IPS-18a (cell line): ENCODE measurements at regions not wholly inside any gene's neighbourhood (a gene's known extent, or its start where the extent isn't known, plus 50 kb on each side); places are given as distances from the start of the nearest gene placed in this dataset.

Experiments used
- H3K27ac ChIP-seq: one replicate; pipeline ENCODE4 v1.5.1; 2013; ENCODE audit warnings: low read length
- H3K27me3 ChIP-seq: one replicate; pipeline ENCODE4 v1.6.1; 2013; ENCODE audit warnings: mild to moderate bottlenecking, low read length; ENCODE audit not compliant: control insufficient read depth, insufficient read depth
- H3K36me3 ChIP-seq: one replicate; pipeline ENCODE4 v1.6.1; 2013; ENCODE audit warnings: low read depth, low read length; ENCODE audit not compliant: control insufficient read depth
- H3K4me1 ChIP-seq: one replicate; pipeline ENCODE4 v1.6.1; 2013; ENCODE audit warnings: low read depth, low read length; ENCODE audit not compliant: control insufficient read depth
- H3K4me3 ChIP-seq: one replicate; pipeline ENCODE4 v1.5.1; 2013; ENCODE audit warnings: low read length
- H3K9ac ChIP-seq: one replicate; pipeline ENCODE4 v1.6.1; 2013; ENCODE audit warnings: mild to moderate bottlenecking, low read length, moderate library complexity
- H3K9me3 ChIP-seq: one replicate; pipeline ENCODE4 v1.6.1; 2013; ENCODE audit warnings: low read depth, low read length; ENCODE audit not compliant: control insufficient read depth

DNA sequence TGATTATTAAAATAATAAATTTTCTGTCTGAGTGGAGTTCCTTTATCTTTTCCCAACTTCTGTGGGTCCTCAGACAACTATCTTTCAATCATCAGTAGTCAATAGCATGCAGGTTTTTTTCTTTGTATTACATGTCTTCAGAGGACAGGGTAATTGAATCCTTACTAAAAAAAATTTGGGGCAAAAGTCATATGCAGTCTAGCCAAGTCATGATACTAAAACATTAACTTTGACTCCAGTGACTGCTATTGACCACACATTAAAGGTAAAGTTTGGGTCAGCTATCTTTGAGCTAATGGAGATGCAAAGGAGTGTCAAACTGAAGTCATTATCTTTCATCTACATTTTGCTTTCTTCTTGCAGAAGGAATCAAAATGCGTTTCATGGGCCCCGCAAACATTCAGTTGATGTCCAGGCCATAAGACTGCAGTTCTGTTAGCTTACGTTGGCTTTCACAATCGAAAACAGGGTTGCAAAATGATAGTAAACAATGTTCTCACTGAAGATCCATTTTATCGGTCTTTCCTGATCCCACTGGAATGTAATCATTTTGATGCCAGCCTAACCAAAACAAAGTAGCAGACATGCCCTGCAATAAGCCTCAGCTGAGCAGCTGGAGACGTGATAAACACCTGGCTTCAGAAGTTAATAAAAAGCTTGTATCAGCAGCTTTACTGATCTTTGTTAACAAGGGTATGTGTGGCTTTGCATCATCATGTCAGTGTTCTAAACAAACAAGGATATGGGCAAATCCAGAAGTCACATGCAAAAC is 186.1 kb upstream of the PRLR start:
- Histone ChIP-seq H3K36me3 (no peaks in the 10 kb centered on the region), H3K4me1 (no peaks in the 10 kb centered on the region), H3K9me3 (no peaks in the 10 kb centered on the region), H3K4me3 (no peak overlapping the region), H3K27me3 (no peaks in the 10 kb centered on the region), H3K27ac (no peak overlapping the region), H3K9ac (no peak overlapping the region)

DNA sequence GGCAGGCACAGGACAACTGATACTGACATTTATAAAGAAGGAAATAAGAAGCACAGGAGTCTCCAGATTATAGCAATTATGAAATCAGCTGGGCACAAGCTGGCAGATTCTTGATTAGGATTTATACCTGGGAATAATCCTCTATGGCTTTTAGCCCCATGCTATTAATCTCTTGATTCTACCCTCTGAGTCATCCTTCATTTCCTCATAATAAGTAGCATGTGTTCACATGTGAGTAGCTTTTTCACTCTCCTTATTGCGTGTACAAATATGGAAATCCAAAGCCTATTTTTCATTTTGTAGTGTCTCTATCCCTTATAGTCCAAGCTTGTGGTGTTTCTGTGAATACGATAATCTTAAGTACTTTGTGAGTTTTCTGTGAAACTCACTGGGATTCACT is 185.0 kb upstream of the PRLR start:
- H3K27ac ChIP-seq = no peak overlapping the region
- no peak overlapping the region for H3K4me3 ChIP-seq
- H3K27me3 ChIP-seq = no peaks in the 10 kb centered on the region
- H3K9me3 ChIP-seq = no peaks in the 10 kb centered on the region
- H3K4me1 ChIP-seq = no peaks in the 10 kb centered on the region
- no peak overlapping the region for H3K9ac ChIP-seq
- H3K36me3 ChIP-seq = no peaks in the 10 kb centered on the region

DNA sequence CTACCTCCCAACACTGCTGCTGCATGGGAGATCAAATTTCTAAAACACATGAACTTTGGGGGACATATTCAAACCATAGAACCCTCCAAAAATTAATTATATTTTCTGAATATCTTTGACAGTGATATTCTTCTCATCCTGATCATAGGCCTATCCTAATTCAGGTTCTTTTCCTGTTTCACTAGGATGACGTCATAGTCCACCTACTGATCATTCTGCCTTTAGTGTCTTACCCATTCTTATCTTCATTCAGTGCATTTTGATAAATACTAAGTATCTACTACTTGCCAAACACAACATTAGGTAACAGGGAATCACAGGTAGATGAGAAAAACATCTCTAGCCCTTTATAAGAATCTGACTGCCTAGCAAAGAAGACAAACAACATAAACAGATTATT is 179.1 kb upstream of the PRLR start:
- H3K27me3 ChIP-seq = no peaks in the 10 kb centered on the region
- H3K9me3 ChIP-seq = no peaks in the 10 kb centered on the region
- no peaks in the 10 kb centered on the region for H3K36me3 ChIP-seq
- no peaks in the 10 kb centered on the region for H3K4me1 ChIP-seq
- no peak overlapping the region for H3K27ac ChIP-seq
- no peak overlapping the region for H3K4me3 ChIP-seq
- no peak overlapping the region for H3K9ac ChIP-seq

DNA sequence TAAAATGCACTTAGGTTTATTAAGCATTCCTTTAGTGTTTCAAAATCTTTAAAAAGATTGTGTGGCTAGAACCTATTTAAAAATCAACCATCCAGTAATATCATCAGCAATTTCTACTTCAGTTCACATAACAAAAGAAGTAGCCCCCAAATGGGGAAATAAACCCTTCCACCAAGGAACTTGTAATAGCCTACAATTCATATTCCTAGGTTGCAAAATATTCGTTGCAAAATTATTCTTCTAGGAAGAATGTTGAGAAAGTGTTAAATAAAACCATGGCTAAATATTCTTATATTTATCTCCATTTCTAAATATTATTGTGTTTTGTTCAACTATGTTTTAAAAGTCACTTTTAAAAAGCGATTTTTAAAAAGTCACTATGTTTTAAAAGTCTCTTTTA is 177.9 kb upstream of the PRLR start:
- Histone ChIP-seq H3K4me3 (no peak overlapping the region), H3K36me3 (no peaks in the 10 kb centered on the region), H3K4me1 (no peaks in the 10 kb centered on the region), H3K9me3 (no peaks in the 10 kb centered on the region), H3K27ac (no peak overlapping the region), H3K9ac (no peak overlapping the region), H3K27me3 (no peaks in the 10 kb centered on the region)

DNA sequence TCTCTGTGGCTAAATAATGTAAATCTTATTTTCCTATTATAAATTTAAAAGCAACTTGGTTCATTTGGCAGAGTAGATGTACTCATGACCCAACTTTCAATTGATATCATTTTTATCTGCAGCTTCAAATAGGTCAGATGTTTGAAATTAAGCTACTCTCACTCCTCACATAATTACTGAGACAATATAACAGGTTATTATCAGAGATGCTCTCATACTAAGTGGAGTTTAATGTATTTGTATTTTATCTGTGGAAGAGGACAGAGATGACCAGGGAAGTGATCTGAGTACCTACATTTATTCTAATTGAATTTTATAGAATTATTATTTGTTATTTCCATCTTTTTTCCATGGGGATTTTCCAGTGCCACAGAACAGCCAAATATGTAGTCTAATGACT is 177.4 kb upstream of the PRLR start:
- no peak overlapping the region for H3K9ac ChIP-seq
- no peaks in the 10 kb centered on the region for H3K4me1 ChIP-seq
- no peaks in the 10 kb centered on the region for H3K36me3 ChIP-seq
- no peaks in the 10 kb centered on the region for H3K27me3 ChIP-seq
- H3K9me3 ChIP-seq = no peaks in the 10 kb centered on the region
- H3K4me3 ChIP-seq = no peak overlapping the region
- H3K27ac ChIP-seq = no peak overlapping the region

DNA sequence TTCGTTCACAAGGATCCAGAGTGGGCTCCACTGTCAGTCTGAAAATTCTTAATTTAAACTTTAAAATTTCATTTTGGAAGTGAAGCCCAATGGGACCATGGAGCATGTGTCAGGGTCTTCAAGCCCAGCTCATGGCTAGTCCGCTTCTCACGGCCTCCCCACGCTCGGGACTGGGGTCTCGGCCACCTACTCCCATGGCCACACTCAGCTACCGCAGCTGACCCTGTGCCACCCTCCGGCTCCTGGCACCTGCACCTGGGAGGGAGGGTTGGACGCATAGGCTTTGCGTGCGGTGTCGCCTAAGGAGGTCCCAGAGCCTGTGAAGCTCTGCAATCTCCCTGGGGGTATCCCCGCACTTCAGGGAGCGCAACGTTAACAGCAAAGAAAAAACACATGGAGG is 175.7 kb upstream of the PRLR start:
- Histone ChIP-seq H3K27ac (no peak overlapping the region), H3K4me3 (no peak overlapping the region), H3K9me3 (no peaks in the 10 kb centered on the region), H3K4me1 (no peaks in the 10 kb centered on the region), H3K36me3 (no peaks in the 10 kb centered on the region), H3K27me3 (no peaks in the 10 kb centered on the region), H3K9ac (no peak overlapping the region)

DNA sequence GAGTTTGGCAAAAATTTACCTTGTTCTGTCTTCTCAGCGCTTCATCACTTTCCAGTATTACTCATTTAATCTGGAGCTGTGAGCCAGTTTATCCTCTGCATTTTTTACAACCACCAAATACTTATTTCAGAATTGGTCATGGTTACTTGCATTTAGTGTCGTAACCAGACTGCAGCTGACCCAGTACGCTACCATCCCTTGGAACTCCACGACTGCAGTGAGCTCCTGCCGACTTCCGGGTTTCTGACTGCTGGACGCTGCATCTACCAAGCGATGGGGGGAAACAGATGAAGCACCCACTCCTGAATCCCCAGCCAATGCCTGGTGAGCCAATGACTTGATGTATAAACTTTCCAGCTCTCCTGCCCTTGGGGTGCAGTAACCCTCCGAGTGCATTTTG is 174.4 kb upstream of the PRLR start:
- Histone ChIP-seq H3K4me1 (no peaks in the 10 kb centered on the region), H3K9me3 (no peaks in the 10 kb centered on the region), H3K27ac (no peak overlapping the region), H3K4me3 (no peak overlapping the region), H3K36me3 (no peaks in the 10 kb centered on the region), H3K9ac (no peak overlapping the region), H3K27me3 (no peaks in the 10 kb centered on the region)

DNA sequence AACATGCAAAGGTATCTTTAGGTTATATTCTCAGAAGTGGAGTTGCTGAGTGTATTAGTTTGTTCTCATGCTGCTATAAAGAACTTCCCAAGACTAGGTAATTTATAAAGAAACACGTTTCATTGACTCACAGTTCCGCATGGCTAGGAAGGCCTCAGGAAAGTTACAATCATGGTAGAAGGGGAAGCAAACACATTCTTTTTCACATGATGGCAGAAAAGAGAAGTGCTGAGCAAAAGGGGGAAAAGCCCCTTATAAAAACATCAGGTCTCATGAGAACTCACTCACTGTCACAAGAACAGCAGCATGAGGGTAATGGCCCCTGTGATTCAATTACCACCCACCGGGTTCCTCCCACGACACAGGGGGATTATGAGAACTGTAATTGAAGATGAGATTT is 163.6 kb upstream of the PRLR start:
- no peaks in the 10 kb centered on the region for H3K27me3 ChIP-seq
- no peaks in the 10 kb centered on the region for H3K36me3 ChIP-seq
- peaks cover 4% of the 10 kb centered on the region for H3K9me3 ChIP-seq
- no peaks in the 10 kb centered on the region for H3K4me1 ChIP-seq
- no peak overlapping the region for H3K4me3 ChIP-seq
- H3K27ac ChIP-seq = no peak overlapping the region
- H3K9ac ChIP-seq = no peak overlapping the region

DNA sequence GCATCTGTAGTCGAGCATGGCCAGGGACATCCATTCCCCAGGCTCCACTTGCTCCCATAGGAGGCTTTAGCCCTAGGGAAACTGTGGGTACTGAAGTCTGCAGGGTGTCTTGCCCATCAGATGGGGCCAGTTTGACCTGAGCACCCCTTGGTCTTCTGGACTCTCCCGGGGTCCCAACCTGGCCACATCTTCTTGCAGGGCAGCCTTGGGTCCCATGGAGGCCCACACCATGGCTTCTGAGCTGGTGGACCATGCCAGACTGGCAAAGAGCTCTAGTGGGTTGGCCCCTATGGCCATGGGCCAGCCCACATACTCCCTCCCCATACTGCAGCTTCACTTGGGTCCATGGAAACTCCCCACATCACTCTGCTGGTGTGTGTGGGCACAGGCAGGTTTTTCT is 154.4 kb upstream of the PRLR start:
- Histone ChIP-seq H3K36me3 (no peaks in the 10 kb centered on the region), H3K27ac (no peak overlapping the region), H3K4me3 (no peak overlapping the region), H3K4me1 (no peaks in the 10 kb centered on the region), H3K9ac (no peak overlapping the region), H3K9me3 (no peaks in the 10 kb centered on the region), H3K27me3 (no peaks in the 10 kb centered on the region)

DNA sequence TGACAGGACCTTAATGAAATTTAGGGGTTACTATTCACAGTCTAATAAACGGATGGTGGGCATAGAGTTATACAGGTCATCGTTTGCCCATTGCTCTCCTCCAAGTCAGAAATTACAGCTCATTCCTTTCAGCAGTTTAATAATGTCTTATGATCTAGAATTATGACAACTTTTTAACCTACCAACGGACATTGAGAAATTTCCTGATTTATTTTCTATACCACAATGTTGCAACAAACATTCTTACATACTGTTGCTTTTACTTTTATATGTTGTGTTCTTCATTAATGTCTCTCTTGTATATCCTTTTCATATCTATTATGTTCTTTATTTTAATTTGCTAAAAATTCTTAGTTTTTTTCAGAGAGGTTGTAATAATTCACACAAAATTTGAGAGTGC is 152.8 kb upstream of the PRLR start:
- H3K9ac ChIP-seq = no peak overlapping the region
- no peak overlapping the region for H3K4me3 ChIP-seq
- no peaks in the 10 kb centered on the region for H3K27me3 ChIP-seq
- no peaks in the 10 kb centered on the region for H3K36me3 ChIP-seq
- no peaks in the 10 kb centered on the region for H3K9me3 ChIP-seq
- H3K27ac ChIP-seq = no peak overlapping the region
- H3K4me1 ChIP-seq = no peaks in the 10 kb centered on the region

DNA sequence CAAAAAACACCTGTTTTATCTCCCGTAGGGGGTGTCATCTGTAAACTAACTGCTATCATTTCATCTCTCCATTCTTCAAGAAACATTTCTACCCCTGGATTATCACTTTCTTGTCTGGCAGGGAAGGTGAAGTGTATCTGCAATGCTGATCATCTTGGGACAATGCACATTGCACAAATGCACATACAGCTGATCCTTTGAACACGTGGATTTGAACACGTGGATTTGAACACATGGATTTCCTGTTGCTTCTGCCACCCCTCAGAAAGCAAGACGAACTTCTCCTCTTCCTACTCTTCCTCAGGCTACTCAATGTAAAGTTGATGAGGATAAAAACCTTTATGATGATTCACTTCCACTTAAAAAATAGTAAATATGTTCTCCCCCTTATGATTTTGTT is 147.4 kb upstream of the PRLR start:
- no peaks in the 10 kb centered on the region for H3K9me3 ChIP-seq
- no peak overlapping the region for H3K4me3 ChIP-seq
- H3K36me3 ChIP-seq = no peaks in the 10 kb centered on the region
- H3K27me3 ChIP-seq = no peaks in the 10 kb centered on the region
- no peak overlapping the region for H3K9ac ChIP-seq
- H3K27ac ChIP-seq = no peak overlapping the region
- no peaks in the 10 kb centered on the region for H3K4me1 ChIP-seq

DNA sequence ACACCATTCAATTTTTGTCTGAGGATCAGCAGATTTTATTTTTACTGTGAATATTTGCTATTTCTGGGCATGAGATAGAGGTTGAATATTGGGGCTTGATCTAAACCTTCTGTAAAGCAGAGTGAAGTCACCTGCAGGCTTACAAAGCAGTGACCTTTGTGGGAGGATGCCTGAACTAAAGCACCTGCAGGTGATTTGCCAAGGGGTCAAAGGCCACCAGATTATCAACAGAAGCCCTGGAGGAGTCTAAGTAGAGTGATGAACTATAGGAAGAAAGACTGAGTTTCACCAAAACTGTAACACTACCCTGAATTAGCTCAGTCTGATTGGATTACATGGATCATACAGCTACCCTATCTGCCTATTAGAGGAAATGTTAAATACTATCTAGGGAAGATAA is 144.3 kb upstream of the PRLR start:
- Histone ChIP-seq H3K27ac (no peak overlapping the region), H3K4me1 (peaks cover 4% of the 10 kb centered on the region), H3K9me3 (no peaks in the 10 kb centered on the region), H3K9ac (no peak overlapping the region), H3K27me3 (no peaks in the 10 kb centered on the region), H3K4me3 (no peak overlapping the region), H3K36me3 (no peaks in the 10 kb centered on the region)
